Upper lobe of left lung (tissue), 4 donors: ENCODE measurements at regions not wholly inside any gene's neighbourhood (a gene's known extent, or its start where the extent isn't known, plus 50 kb on each side); places are given as distances from the start of the nearest gene placed in this dataset.

ENCODE experiments used
- CTCF ChIP-seq, 6 experiments: fragments of 450-650 bp in 4 of 6; fragments of 200-600 bp in 2 of 6; sonication (generic) in 2 of 6; IDR thresholded peaks; one replicate each; pipeline ENCODE4 v1.5.1; 2016 to 2019; ENCODE audit warnings: antibody characterized with exemption in 6 of 6
- EP300 ChIP-seq, 4 donors: sonication (generic); formaldehyde crosslinking; IDR thresholded peaks; one replicate each; pipeline ENCODE4 v1.5.1; 2017; ENCODE audit warnings: antibody characterized with exemption in 4 of 4, control low read depth in 2 of 4

GRCh38 chr15:29986946-29987345 is 95.8 kb upstream of the GOLGA8J start:
- TF ChIP-seq EP300 (IDR thresholded peaks at IDR 0.05) (no peak), CTCF (IDR thresholded peaks at IDR 0.05) (no peak)
